ENCODE measurements at regions not wholly inside any gene's neighbourhood (a gene's known extent, or its start where the extent isn't known, plus 50 kb on each side); places are given as distances from the start of the nearest gene placed in this dataset.

DNA sequence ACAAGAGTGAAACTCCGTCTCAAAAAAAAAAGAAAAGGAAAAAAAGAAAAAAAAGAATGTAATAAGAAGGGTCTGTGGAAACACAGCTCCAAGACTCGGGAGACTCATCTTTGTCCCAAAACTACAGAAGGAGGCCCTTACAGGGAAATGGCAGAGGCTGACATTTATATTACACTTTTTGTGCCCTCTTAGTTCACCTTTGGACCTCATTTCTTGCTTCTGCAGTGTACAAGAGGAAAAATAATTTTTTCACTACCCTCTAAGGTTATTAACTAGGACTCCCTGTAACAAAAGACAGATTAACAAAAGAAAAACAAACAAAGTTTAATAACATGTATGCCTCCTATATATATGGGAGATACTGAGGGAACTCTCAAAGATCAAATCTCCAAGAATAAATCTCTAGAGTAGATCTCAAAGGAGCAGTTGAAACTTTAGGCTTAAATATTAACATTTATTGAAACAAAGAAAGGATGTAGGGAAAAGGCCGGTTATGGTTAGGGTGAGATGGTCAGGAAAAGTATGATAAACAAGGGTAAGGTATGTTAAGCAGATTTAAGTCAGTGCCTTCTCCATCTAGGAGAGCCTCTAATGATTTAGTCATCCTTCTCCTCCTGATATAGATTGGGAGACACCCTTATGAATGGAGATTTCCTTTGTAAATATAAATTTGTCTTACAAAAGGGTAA, 121.3 kb upstream of the JADE1 start:
- no peaks in the 10 kb centered on the region for H3K27me3 ChIP-seq
- H3K4me3 ChIP-seq = no peak overlapping the region
- WGBS, 2 donors = 75 to 84% methylated on average over 3 of the region's 3 CpGs
- no peaks in the 10 kb centered on the region for H3K4me1 ChIP-seq
- no peaks in the 10 kb centered on the region for H3K9me3 ChIP-seq
- ATAC-seq (ENCODE audit: low FRiP score in 2 of 2) (no peak), DNase-seq (no peak)
- no peak overlapping the region for H3K27ac ChIP-seq
- TF ChIP-seq, protein P1, sequence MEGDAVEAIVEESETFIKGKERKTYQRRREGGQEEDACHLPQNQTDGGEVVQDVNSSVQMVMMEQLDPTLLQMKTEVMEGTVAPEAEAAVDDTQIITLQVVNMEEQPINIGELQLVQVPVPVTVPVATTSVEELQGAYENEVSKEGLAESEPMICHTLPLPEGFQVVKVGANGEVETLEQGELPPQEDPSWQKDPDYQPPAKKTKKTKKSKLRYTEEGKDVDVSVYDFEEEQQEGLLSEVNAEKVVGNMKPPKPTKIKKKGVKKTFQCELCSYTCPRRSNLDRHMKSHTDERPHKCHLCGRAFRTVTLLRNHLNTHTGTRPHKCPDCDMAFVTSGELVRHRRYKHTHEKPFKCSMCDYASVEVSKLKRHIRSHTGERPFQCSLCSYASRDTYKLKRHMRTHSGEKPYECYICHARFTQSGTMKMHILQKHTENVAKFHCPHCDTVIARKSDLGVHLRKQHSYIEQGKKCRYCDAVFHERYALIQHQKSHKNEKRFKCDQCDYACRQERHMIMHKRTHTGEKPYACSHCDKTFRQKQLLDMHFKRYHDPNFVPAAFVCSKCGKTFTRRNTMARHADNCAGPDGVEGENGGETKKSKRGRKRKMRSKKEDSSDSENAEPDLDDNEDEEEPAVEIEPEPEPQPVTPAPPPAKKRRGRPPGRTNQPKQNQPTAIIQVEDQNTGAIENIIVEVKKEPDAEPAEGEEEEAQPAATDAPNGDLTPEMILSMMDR (IDR thresholded peaks at IDR 0.05) = no peak
- TF ChIP-seq POLR2A (IDR thresholded peaks at IDR 0.05) = no peak
- TF ChIP-seq POLR2AphosphoS5 (IDR thresholded peaks at IDR 0.05) = no peak
- no peak for TF ChIP-seq EP300 (IDR thresholded peaks at IDR 0.05)
- H3K36me3 ChIP-seq = no peaks in the 10 kb centered on the region

DNA sequence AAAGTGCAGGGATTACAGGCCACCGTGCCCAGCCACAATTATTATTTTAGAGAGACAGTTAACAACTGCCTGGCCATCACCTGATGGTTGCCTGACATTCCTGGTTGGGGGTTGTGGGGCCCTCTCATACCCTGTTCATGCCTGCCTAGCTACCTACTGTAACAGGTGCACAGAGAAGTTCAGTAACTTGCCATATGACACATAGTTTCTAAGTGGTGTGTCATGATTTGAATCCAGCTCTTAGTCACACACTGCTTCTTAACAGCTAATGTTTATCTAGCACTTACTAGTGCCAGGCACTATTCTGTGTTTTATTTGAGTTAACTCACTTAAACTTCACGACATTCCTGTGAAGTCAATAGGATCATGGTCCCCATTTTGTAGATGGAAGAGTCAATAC, 122.7 kb upstream of the JADE1 start:
- Histone ChIP-seq H3K4me3 (no peak overlapping the region), H3K36me3 (no peaks in the 10 kb centered on the region), H3K27me3 (no peaks in the 10 kb centered on the region), H3K4me1 (no peaks in the 10 kb centered on the region), H3K27ac (no peak overlapping the region), H3K9me3 (no peaks in the 10 kb centered on the region)
- 81 to 88% methylated on average over 2 of the region's 2 CpGs for WGBS, 2 donors
- ATAC-seq (ENCODE audit: low FRiP score in 2 of 2) (no peak), DNase-seq (no peak)
- TF ChIP-seq POLR2A (IDR thresholded peaks at IDR 0.05) = no peak
- TF ChIP-seq POLR2AphosphoS5 (IDR thresholded peaks at IDR 0.05) = no peak
- TF ChIP-seq, protein P1 (IDR thresholded peaks at IDR 0.05) = no peak
- no peak for TF ChIP-seq EP300 (IDR thresholded peaks at IDR 0.05)

DNA sequence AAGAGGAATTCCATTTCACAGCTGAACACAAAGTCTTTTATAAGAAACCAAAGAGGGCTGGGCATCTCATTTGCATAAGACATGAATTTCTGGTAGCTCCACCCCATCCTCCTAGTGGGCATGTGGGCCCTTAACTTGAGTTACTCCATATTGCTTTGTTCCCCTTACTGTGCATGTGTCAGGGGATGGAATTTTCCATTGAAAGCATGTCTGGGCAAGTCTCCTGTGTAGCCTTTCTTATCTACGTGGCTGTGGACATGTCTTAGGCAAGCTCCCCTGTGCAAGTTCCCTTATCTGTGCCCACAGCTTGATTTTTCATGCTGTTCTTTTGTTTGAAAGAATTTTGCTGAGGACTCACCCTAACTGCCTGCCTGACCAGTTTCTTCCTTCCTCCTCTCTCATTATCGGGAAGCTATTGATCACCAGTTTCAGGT, 123.5 kb upstream of the JADE1 start:
- Histone ChIP-seq H3K27me3 (no peaks in the 10 kb centered on the region), H3K36me3 (no peaks in the 10 kb centered on the region), H3K4me3 (no peak overlapping the region), H3K9me3 (no peaks in the 10 kb centered on the region), H3K27ac (no peak overlapping the region), H3K4me1 (no peaks in the 10 kb centered on the region)
- 52 to 78% methylated on average over 2 of the region's 2 CpGs for WGBS, 2 donors
- TF ChIP-seq, protein P1 (IDR thresholded peaks at IDR 0.05) = no peak
- TF ChIP-seq POLR2A (IDR thresholded peaks at IDR 0.05) (no peak), EP300 (IDR thresholded peaks at IDR 0.05) (no peak), POLR2AphosphoS5 (IDR thresholded peaks at IDR 0.05) (no peak)
- DNase-seq = no peak
- no peak for ATAC-seq (ENCODE audit: low FRiP score in 2 of 2)

DNA sequence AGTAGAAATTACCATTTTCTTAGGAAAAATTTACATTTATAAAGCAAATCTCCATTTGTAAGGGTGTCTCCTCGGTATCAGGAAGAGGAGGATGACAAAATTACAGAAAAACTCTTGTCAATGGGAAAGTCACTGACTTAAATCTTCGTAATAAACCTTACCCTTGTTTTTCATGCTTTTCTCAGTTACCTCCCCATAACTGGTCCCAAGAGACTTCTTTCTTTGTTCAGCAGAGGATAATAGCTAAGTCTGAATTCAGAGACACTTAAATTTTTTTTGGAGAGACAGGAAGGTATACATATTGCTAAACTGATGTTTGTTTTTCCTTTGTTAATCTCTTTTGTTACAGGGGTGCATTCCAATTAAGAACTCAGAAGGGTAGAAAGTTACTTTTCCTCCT, 125.5 kb upstream of the JADE1 start:
- 73 to 89% methylated on average over 2 of the region's 2 CpGs for WGBS, 2 donors
- Histone ChIP-seq H3K4me3 (no peak overlapping the region), H3K27ac (no peak overlapping the region), H3K27me3 (no peaks in the 10 kb centered on the region), H3K36me3 (no peaks in the 10 kb centered on the region), H3K9me3 (no peaks in the 10 kb centered on the region), H3K4me1 (no peaks in the 10 kb centered on the region)
- ATAC-seq (ENCODE audit: low FRiP score in 2 of 2) = no peak
- DNase-seq = no peak
- no peak for TF ChIP-seq POLR2AphosphoS5 (IDR thresholded peaks at IDR 0.05)
- TF ChIP-seq POLR2A (IDR thresholded peaks at IDR 0.05) = no peak
- TF ChIP-seq, protein P1 (IDR thresholded peaks at IDR 0.05) = no peak
- TF ChIP-seq EP300 (IDR thresholded peaks at IDR 0.05) = no peak

Measured in upper lobe of left lung (tissue), 6 donors.